ENCODE measurements at regions not wholly inside any gene's neighbourhood (a gene's known extent, or its start where the extent isn't known, plus 50 kb on each side); places are given as distances from the start of the nearest gene placed in this dataset.

GRCh38 chr11:134789104-134789503 is 377.1 kb upstream of the B3GAT1 start:
- no peak for DNase-seq
- TF ChIP-seq POLR2A (IDR thresholded peaks at IDR 0.05; ENCODE audit: low read length): no peak
- TF ChIP-seq GATA1 (IDR thresholded peaks at IDR 0.05; ENCODE audit: low read depth, low read length): no peak

DNA sequence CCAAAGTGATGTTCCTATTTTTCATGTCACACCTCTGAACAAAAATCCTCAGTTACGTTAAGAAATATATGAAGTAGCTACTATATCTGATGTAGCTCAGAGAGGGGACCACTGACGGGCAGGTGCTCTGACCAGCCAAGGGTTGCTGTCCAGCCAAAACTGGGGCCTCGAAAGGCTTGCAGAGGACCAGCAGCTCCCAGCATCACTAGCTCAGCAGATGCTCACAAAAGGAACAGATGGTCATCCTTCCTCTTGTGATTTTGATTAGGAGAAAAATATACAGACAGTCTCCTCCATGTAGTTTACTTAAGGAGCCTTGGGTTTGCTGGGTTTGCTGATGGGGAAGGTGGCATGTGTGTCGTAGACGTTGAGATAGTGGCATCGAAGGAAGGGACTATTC is 374.6 kb upstream of the B3GAT1 start:
- DNase-seq: no peak
- TF ChIP-seq GATA1 (IDR thresholded peaks at IDR 0.05; ENCODE audit: low read depth, low read length): no peak
- no peak for TF ChIP-seq POLR2A (IDR thresholded peaks at IDR 0.05; ENCODE audit: low read length)

DNA sequence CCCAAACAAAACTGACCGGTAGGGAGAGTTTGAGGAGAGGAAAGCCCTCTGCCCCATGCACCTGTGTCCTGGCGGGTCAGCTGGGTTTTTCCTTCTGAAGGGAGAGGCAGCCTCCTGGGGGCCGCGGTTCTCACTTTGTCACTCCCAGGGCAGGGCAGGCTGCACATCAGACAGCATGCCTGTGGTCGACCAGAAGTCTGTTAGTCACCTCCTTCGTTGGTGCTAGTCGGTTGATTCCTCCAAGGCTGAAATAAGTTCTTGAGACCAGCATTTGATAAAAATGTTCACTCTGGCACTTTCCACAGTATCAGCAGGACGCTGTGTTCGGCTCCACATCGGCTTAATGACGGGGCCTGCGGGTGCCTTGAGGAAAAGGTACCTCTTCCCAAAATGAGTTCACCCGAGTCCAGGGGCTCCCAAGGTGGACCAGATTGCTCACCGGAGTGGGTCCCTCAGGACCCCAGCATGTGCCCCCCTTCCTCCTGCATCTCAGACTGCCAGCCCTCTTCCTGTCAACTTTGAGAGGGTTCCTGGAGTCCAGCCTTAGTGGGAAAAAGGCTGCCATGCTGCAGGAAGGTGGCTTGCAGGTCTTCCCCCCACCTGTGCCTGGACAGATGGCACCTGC is 373.7 kb upstream of the B3GAT1 start:
- no peak for TF ChIP-seq POLR2A (IDR thresholded peaks at IDR 0.05; ENCODE audit: low read length)
- TF ChIP-seq GATA1 (IDR thresholded peaks at IDR 0.05; ENCODE audit: low read depth, low read length): no peak
- DNase-seq: no peak

GRCh38 chr11:134785059-134785458 is 373.0 kb upstream of the B3GAT1 start:
- DNase-seq: no peak
- no peak for TF ChIP-seq GATA1 (IDR thresholded peaks at IDR 0.05; ENCODE audit: low read depth, low read length)
- TF ChIP-seq POLR2A (IDR thresholded peaks at IDR 0.05; ENCODE audit: low read length): no peak

DNA sequence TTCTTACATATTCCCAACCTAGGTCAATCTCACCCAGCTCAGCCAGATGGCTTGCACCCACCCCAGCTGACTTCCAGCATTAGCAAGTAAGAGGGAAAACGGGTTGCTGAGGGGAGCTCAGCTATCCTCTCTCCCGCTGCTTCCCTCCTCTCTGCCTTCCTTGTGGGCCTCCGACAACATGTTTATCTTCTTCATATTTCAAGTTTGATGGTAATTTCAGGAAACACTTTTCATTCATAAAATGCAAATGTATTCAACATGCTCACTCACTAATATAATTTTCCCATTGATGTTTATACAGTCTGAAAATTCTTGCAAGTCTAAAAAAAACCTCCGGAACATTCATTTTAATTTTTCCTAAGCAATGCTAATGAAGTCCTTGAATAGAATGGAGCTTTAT is 372.5 kb upstream of the B3GAT1 start:
- TF ChIP-seq GATA1 (IDR thresholded peaks at IDR 0.05; ENCODE audit: low read depth, low read length) (no peak), POLR2A (IDR thresholded peaks at IDR 0.05; ENCODE audit: low read length) (no peak)
- no peak for DNase-seq

DNA sequence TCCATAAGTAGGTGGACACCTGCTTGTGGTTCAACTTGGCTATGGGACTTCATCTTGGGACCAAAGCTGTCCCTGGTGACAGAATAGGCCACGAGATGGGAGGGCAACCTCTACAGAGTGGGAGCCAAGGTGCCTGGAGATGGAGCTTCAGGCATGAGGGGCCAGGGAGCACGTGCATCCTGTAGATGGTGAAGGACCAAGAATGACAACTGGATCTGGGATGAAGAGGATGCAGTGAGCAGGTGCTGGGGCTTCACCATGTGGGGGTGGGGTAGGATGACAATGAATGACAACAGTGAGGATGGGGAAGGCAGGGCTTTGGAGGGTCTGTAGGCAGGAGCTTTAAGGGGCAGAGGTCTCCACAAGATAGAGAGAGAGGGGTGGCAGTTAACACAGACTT is 372.0 kb upstream of the B3GAT1 start:
- no peak for DNase-seq
- no peak for TF ChIP-seq GATA1 (IDR thresholded peaks at IDR 0.05; ENCODE audit: low read depth, low read length)
- TF ChIP-seq POLR2A (IDR thresholded peaks at IDR 0.05; ENCODE audit: low read length): no peak

DNA sequence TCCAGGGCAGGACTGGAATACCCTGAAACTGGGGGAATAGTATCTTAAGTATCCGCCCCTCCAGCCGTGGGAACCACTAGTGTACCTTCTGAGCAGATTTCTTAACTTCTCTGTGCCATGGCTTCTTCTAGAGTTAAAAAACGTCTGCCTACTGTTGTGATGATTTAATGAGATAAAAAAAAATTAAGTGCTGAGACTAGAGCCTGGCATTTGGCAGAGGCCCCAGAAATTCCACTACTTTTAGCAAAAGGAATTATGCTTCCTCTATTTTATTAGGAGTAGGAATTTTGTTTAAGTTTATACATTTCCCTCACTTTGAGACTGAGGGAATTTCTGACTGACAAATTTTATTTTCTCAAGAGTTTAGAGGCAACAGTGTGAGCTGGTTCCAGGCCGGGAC is 371.2 kb upstream of the B3GAT1 start:
- TF ChIP-seq GATA1 (IDR thresholded peaks at IDR 0.05; ENCODE audit: low read depth, low read length) (no peak), POLR2A (IDR thresholded peaks at IDR 0.05; ENCODE audit: low read length) (no peak)
- DNase-seq: no peak

DNA sequence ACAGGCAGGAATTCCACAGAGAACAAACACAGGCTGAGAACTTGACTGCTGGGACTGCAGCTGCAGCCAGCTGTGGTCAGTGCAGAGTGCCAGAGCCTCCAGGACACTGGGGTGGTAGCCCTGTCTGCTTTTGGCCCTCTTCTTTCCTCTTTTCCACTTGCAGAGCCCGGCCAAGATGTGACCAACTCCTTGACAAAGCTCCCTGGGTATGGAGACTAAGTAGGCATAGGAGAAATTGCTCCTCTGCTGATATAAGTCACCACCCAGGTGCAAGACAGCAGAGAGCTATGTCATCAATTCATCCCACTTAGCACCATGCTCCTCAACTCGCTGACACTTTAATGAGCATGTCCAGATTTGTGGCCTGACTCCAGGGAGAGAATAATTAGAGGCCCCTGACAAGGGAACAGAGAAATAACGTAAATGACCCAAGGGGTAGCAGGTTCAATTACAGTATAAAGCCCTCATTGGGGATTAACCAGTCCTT is 369.4 kb upstream of the B3GAT1 start:
- TF ChIP-seq POLR2A (IDR thresholded peaks at IDR 0.05; ENCODE audit: low read length) (no peak), GATA1 (IDR thresholded peaks at IDR 0.05; ENCODE audit: low read depth, low read length) (no peak)
- DNase-seq: no peak

DNA sequence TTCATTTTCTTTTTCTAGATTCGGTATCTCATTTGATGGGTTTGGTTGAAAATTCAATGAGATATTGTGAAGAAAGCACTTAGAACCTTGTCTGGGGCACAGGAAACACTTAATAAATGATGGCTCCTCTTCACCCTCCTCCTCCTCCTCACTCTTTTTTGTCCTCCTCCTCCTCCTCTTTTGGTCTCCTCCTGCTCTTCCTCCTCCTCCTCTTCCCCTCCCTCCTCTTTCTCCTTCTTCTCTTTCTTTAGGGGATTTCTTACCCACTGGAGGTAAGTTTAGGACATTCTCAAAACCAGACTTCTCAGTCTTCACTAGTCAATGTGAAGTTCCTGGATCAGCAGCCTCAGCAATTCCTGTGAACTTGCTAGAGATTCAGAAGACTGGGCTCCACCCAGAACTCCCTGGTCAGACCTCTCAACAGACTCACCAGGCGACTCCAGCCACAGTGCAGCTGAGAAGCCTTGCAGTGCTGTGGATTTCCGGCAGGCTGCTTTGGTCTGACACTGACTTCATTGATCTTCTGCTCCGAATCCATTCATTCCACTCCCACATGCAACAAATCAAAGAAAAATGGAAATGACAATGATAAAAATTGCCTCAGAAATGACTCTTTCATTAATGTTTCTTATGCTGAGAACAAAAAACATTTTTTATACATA is 368.6 kb upstream of the B3GAT1 start:
- no peak for DNase-seq
- no peak for TF ChIP-seq GATA1 (IDR thresholded peaks at IDR 0.05; ENCODE audit: low read depth, low read length)
- no peak for TF ChIP-seq POLR2A (IDR thresholded peaks at IDR 0.05; ENCODE audit: low read length)

- no peak for DNase-seq
- TF ChIP-seq POLR2A (IDR thresholded peaks at IDR 0.05; ENCODE audit: low read length) (no peak), GATA1 (IDR thresholded peaks at IDR 0.05; ENCODE audit: low read depth, low read length) (no peak)
These were observed 367.1 kb upstream of the B3GAT1 start for GRCh38 chr11:134779179-134779578.

DNA sequence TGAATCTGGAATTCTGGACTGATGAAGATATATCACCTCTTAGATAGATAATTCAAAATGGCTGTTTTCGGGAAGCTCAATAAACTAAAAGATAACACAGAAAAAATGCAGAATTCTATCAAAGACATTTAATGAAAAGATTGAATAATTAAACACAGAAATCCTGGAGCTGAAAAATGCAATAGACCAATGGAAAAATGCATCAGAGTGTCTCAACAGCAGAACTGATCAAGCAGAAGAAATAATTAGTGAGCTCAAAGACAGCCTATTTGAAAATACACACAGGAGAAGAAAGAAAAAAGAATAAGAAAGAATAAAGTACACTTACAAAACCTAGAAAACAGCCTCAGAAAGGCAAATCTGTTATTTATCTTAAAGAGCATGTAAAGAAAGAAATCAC is 356.4 kb upstream of the B3GAT1 start:
- no peak for TF ChIP-seq GATA1 (IDR thresholded peaks at IDR 0.05; ENCODE audit: low read depth, low read length)
- no peak for TF ChIP-seq POLR2A (IDR thresholded peaks at IDR 0.05; ENCODE audit: low read length)
- DNase-seq: no peak

DNA sequence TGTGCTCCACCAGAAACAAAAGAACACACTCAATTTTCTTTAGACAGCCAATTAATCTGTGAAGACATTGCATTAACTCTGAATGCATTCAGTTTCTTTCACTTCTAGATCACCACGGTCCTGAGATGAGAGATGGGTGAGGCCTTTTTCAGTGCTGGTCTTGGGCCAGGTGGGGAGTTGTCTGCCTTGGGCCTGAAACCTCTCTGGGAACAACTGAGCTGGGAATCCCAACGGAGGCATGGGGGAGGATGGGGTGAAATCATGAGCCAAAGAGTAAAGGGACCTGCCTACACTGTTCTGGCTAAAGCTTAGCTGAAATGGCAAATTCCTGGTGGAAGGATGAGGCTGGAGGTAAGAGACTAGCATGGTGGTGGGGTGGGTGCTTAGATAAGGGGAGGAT is 353.5 kb upstream of the B3GAT1 start:
- no peak for DNase-seq
- TF ChIP-seq GATA1 (IDR thresholded peaks at IDR 0.05; ENCODE audit: low read depth, low read length) (no peak), POLR2A (IDR thresholded peaks at IDR 0.05; ENCODE audit: low read length) (no peak)

DNA sequence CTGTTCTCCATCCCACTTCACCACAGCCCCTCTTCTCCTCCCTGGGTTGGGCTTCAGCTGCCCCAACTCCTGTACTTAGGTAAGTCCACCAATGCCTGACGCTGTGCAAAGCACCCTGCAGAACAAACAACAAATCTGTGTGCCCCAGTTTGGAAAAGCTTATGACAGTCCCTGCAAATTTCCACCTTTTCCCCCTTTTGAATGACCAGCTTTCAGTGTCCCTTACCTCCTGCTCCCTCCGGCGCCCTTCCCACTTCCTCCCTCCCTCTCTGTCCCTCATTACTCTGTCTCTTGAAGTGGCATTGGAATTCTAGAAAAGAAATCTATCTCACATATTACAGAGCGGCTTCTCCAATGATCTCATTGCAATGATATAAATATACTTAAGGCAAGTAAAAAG is 352.9 kb upstream of the B3GAT1 start:
- TF ChIP-seq POLR2A (IDR thresholded peaks at IDR 0.05; ENCODE audit: low read length) (no peak), GATA1 (IDR thresholded peaks at IDR 0.05; ENCODE audit: low read depth, low read length) (no peak)
- no peak for DNase-seq

- no peak for TF ChIP-seq POLR2A (IDR thresholded peaks at IDR 0.05; ENCODE audit: low read length)
- TF ChIP-seq GATA1 (IDR thresholded peaks at IDR 0.05; ENCODE audit: low read depth, low read length): no peak
- DNase-seq: no peak
These were observed 352.3 kb upstream of the B3GAT1 start for GRCh38 chr11:134764367-134764766.

DNA sequence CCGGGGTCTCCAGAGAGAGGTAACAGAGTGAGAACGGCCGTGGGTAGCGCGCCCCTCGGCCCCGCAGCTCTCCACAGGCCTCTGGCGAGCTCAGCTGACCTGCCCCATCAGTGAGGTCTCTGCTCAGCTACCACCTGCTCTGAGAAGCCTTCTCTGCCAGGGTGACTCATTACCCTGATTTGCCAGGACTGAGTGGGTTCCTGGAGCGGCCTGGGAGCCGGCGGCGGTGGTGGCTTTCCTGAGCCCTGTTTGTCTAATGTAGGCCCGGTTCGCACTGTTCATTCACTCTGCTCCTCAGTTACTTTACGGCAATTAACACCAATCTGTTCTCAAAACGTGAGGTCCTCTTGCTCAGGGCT is 351.0 kb upstream of the B3GAT1 start:
- TF ChIP-seq GATA1 (IDR thresholded peaks at IDR 0.05; ENCODE audit: low read depth, low read length) (no peak), POLR2A (IDR thresholded peaks at IDR 0.05; ENCODE audit: low read length) (no peak)
- no peak for DNase-seq
